CD14-positive monocyte (primary cell): ENCODE measurements at regions not wholly inside any gene's neighbourhood (a gene's known extent, or its start where the extent isn't known, plus 50 kb on each side); places are given as distances from the start of the nearest gene placed in this dataset.

Source experiments
- DNase-seq, 3 donors: peaks; one replicate each; pipeline ENCODE4 v3.0.0-alpha.2; 2011 to 2022
- H2AFZ ChIP-seq: 2 replicates; pipeline ENCODE4 v1.6.0; 2012; ENCODE audit warnings: mild to moderate bottlenecking, low read depth, low read length, inconsistent platforms; ENCODE audit not compliant: insufficient read depth, poor library complexity, severe bottlenecking
- H3K27ac ChIP-seq, 2 donors: 1 replicate in 1 of 2; 2 replicates in 1 of 2; pipeline ENCODE4 v1.5.1; 2012 to 2013; ENCODE audit warnings: low read length in 2 of 2, control low read depth in 1 of 2, inconsistent platforms in 1 of 2, low read depth in 1 of 2, mild to moderate bottlenecking in 1 of 2
- H3K27me3 ChIP-seq, 2 donors: one replicate each; pipeline versions ENCODE4 v1.6.0 to v1.6.1; 2011 to 2013; ENCODE audit warnings: low read length in 2 of 2; ENCODE audit not compliant: control insufficient read depth in 2 of 2, insufficient read depth in 2 of 2
- H3K36me3 ChIP-seq, 2 donors: replicated peaks in 1 of 2; 1 replicate in 1 of 2; 2 replicates in 1 of 2; pipeline versions ENCODE4 v1.5.1 to v1.6.1; 2012 to 2013; ENCODE audit warnings: low read length in 2 of 2, control low read depth in 1 of 2, inconsistent platforms in 1 of 2, mild to moderate bottlenecking in 1 of 2; ENCODE audit not compliant: insufficient read depth in 2 of 2, control insufficient read depth in 1 of 2
- H3K4me1 ChIP-seq, 2 donors: 1 replicate in 1 of 2; 2 replicates in 1 of 2; pipeline versions ENCODE4 v1.5.1 to v1.6.1; 2012 to 2013; ENCODE audit warnings: low read length in 2 of 2, control low read depth in 1 of 2, inconsistent platforms in 1 of 2, mild to moderate bottlenecking in 1 of 2, moderate library complexity in 1 of 2; ENCODE audit not compliant: insufficient read depth in 2 of 2, control insufficient read depth in 1 of 2
- H3K4me2 ChIP-seq: replicated peaks from 2 replicates; pipeline ENCODE3; 2012; ENCODE audit warnings: low read length, moderate library complexity, mild to moderate bottlenecking; ENCODE audit not compliant: poor library complexity, severe bottlenecking; ENCODE audit errors: extremely low read depth
- H3K4me3 ChIP-seq, 3 experiments: fragments of 200-600 bp in 1 of 3; sonication (generic) in 1 of 3; replicated peaks in 1 of 3; 1 replicate in 2 of 3; 2 replicates in 1 of 3; pipeline ENCODE4 v1.5.1; 2011 to 2013; ENCODE audit warnings: low read length in 3 of 3, mild to moderate bottlenecking in 3 of 3, control low read depth in 2 of 3, low read depth in 2 of 3, inconsistent platforms in 1 of 3, moderate library complexity in 1 of 3
- H3K79me2 ChIP-seq: 2 replicates; pipeline ENCODE4 v1.6.0; 2012; ENCODE audit warnings: mild to moderate bottlenecking, control low read depth, inconsistent platforms, low read length, moderate library complexity; ENCODE audit not compliant: insufficient read depth
- H3K9ac ChIP-seq: 2 replicates; pipeline ENCODE4 v1.6.0; 2017; ENCODE audit warnings: low read length, mild to moderate bottlenecking; ENCODE audit not compliant: insufficient read depth, poor library complexity, severe bottlenecking
- H3K9me3 ChIP-seq, 2 donors: replicated peaks in 1 of 2; 1 replicate in 1 of 2; 2 replicates in 1 of 2; pipeline versions ENCODE4 v1.5.1 to v1.6.1; 2012 to 2013; ENCODE audit warnings: low read length in 2 of 2, control low read depth in 1 of 2; ENCODE audit not compliant: control insufficient read depth in 1 of 2, insufficient read depth in 1 of 2
- H4K20me1 ChIP-seq: 2 replicates; pipeline ENCODE4 v1.6.0; 2012; ENCODE audit warnings: mild to moderate bottlenecking, low read length, control low read depth, moderate library complexity; ENCODE audit not compliant: insufficient read depth
- H3K27ac Mint-ChIP-seq, 7 donors: one replicate each; pipeline ENCODE4 v1.8.0; 2020; ENCODE audit warnings: mild to moderate bottlenecking in 7 of 7, mixed read lengths in 7 of 7, moderate library complexity in 6 of 7, inconsistent platforms in 2 of 7
- H3K27me3 Mint-ChIP-seq, 3 donors: one replicate each; pipeline ENCODE4 v1.8.0; 2021 to 2022; ENCODE audit warnings: low read depth in 3 of 3, mild to moderate bottlenecking in 3 of 3, mixed read lengths in 3 of 3, moderate library complexity in 3 of 3, inconsistent platforms in 1 of 3
- H3K36me3 Mint-ChIP-seq, 2 donors: one replicate each; pipeline ENCODE4 v1.8.0; 2020; ENCODE audit warnings: mixed read lengths in 2 of 2, inconsistent platforms in 1 of 2, mild to moderate bottlenecking in 1 of 2
- H3K4me1 Mint-ChIP-seq: one replicate; pipeline ENCODE4 v1.8.0; 2020; ENCODE audit warnings: mild to moderate bottlenecking, mixed read lengths
- H3K4me3 Mint-ChIP-seq, 2 donors: one replicate each; pipeline ENCODE4 v1.8.0; 2020; ENCODE audit warnings: mild to moderate bottlenecking in 2 of 2, mixed read lengths in 2 of 2, moderate library complexity in 1 of 2
- H3K9me3 Mint-ChIP-seq, 7 donors: one replicate each; pipeline ENCODE4 v1.8.0; 2020 to 2022; ENCODE audit warnings: mixed read lengths in 7 of 7, mild to moderate bottlenecking in 6 of 7, moderate library complexity in 6 of 7, inconsistent platforms in 2 of 7
- CTCF ChIP-seq: fragments of 200-600 bp; IDR thresholded peaks from one replicate; pipeline ENCODE4 v1.8.0; 2022; ENCODE audit warnings: antibody characterized with exemption, mild to moderate bottlenecking
- WGBS: methylation state at CpG from one replicate; pipeline ENCODE4 v1.1.5; 2013; ENCODE audit warnings: missing lambda C conversion rate; ENCODE audit not compliant: insufficient coverage; 5-methylcytosine and 5-hydroxymethylcytosine counted together
- intact Hi-C, 2 donors: fragments of 100-400 bp; cut with micrococcal nuclease; formaldehyde crosslinking; loops; one replicate each; pipeline versions ENCODE4 v1.15.0 to v1.15.1; 2023

GRCh38 chr18:69233465-69234054, 167.1 kb upstream of the DOK6 start:
- H3K4me2 ChIP-seq, result no peak overlapping the region
- no peaks in the 10 kb centered on the region for H3K4me1 ChIP-seq
- H3K79me2 ChIP-seq, result no peaks in the 10 kb centered on the region
- no peaks in the 10 kb centered on the region for H3K4me1 Mint-ChIP-seq
- no peaks in the 10 kb centered on the region for H3K27me3 ChIP-seq
- H3K27me3 Mint-ChIP-seq, result no peaks in the 10 kb centered on the region
- no peaks in the 10 kb centered on the region for H4K20me1 ChIP-seq
- no peaks in the 10 kb centered on the region for H3K36me3 Mint-ChIP-seq
- no peak overlapping the region for H2AFZ ChIP-seq
- H3K9me3 ChIP-seq, result peaks cover 0 to 6% of the 10 kb centered on the region in 2 donors
- 79% methylated on average over 3 of the region's 3 CpGs for WGBS
- H3K9ac ChIP-seq, result no peak overlapping the region
- H3K36me3 ChIP-seq, result no peaks in the 10 kb centered on the region
- intact Hi-C loops, result no loop called here
- H3K27ac Mint-ChIP-seq, result no peak overlapping the region
- no peak overlapping the region for H3K27ac ChIP-seq
- H3K4me3 Mint-ChIP-seq, result no peak overlapping the region
- DNase-seq, result no peak
- no peak overlapping the region for H3K4me3 ChIP-seq
- TF ChIP-seq CTCF, result no peak
- H3K9me3 Mint-ChIP-seq, result peaks cover 0 to 2% (median 0%) of the 10 kb centered on the region in 7 donors

GRCh38 chr18:69239849-69240674, 160.6 kb upstream of the DOK6 start:
- WGBS, result no CpG with 5 or more reads among the region's 4 CpGs
- no peak overlapping the region for H3K27ac Mint-ChIP-seq
- no peaks in the 10 kb centered on the region for H3K9me3 ChIP-seq
- no peak overlapping the region for H3K9ac ChIP-seq
- no peaks in the 10 kb centered on the region for H3K36me3 Mint-ChIP-seq
- H2AFZ ChIP-seq, result no peak overlapping the region
- H3K27ac ChIP-seq, result no peak overlapping the region
- TF ChIP-seq CTCF, result no peak
- H3K4me3 Mint-ChIP-seq, result no peak overlapping the region
- no peak overlapping the region for H3K4me3 ChIP-seq
- no peaks in the 10 kb centered on the region for H3K27me3 Mint-ChIP-seq
- H3K9me3 Mint-ChIP-seq, result peaks cover 0 to 4% (median 0%) of the 10 kb centered on the region in 7 donors
- no peaks in the 10 kb centered on the region for H4K20me1 ChIP-seq
- DNase-seq, result no peak
- intact Hi-C loops, result no loop called here
- no peaks in the 10 kb centered on the region for H3K4me1 ChIP-seq
- H3K36me3 ChIP-seq, result no peaks in the 10 kb centered on the region
- no peak overlapping the region for H3K4me2 ChIP-seq
- H3K4me1 Mint-ChIP-seq, result no peaks in the 10 kb centered on the region
- H3K79me2 ChIP-seq, result no peaks in the 10 kb centered on the region
- H3K27me3 ChIP-seq, result no peaks in the 10 kb centered on the region
